A549 (cell line): ENCODE measurements at regions not wholly inside any gene's neighbourhood (a gene's known extent, or its start where the extent isn't known, plus 50 kb on each side); places are given as distances from the start of the nearest gene placed in this dataset.

Experiments used
- HOXA7 ChIP-seq: fragments of 250-450 bp; sonication (Bioruptor Pico); IDR thresholded peaks from 2 replicates; pipeline ENCODE4 v1.5.0; 2020; ENCODE audit warnings: mild to moderate bottlenecking, moderate library complexity
- POLR2A ChIP-seq: IDR thresholded peaks from 2 replicates; pipeline ENCODE4 v1.6.1; 2012; ENCODE audit warnings: mild to moderate bottlenecking, low read length
- TF ChIP-seq, protein P1 (sequence below): fragments of >200 bp; sonication (Bioruptor Twin); formaldehyde crosslinking; IDR thresholded peaks from 3 replicates; pipeline ENCODE4 v1.5.1; 2016

DNA sequence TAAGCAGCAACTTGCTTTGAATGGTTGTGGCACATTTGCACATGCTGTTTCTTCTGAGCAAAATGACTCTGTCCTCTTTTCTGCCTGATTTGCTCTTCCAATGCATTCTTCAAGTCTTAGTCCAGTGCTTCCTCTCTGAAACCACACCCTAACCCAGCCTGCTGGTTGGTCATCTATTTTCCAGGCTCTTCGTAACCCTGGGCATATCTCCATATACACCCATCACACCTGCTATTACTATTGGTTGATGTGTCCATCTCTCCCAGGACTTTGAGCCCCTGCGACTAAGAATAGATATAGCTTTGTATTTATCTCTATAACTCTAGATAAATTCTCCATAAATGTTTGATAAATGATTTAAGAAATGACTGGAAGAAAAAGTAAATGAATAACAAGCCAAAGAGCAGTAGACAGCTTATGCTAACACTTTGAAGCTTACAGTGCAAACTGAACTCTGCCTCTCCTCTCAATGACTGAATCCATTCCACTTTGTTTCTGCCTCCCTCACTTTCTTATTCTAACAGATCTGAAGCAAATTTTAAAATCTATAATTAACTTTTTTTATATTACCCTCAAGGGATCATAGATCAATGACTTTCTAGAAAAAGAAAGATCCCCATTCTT, 59.7 kb upstream of the NT5E start:
- TF ChIP-seq, protein P1, sequence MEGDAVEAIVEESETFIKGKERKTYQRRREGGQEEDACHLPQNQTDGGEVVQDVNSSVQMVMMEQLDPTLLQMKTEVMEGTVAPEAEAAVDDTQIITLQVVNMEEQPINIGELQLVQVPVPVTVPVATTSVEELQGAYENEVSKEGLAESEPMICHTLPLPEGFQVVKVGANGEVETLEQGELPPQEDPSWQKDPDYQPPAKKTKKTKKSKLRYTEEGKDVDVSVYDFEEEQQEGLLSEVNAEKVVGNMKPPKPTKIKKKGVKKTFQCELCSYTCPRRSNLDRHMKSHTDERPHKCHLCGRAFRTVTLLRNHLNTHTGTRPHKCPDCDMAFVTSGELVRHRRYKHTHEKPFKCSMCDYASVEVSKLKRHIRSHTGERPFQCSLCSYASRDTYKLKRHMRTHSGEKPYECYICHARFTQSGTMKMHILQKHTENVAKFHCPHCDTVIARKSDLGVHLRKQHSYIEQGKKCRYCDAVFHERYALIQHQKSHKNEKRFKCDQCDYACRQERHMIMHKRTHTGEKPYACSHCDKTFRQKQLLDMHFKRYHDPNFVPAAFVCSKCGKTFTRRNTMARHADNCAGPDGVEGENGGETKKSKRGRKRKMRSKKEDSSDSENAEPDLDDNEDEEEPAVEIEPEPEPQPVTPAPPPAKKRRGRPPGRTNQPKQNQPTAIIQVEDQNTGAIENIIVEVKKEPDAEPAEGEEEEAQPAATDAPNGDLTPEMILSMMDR, result no peak
- no peak for TF ChIP-seq POLR2A
- no peak for TF ChIP-seq HOXA7 (CRISPR knock-in tag)
